ENCODE measurements at regions not wholly inside any gene's neighbourhood (a gene's known extent, or its start where the extent isn't known, plus 50 kb on each side); places are given as distances from the start of the nearest gene placed in this dataset.

DNA sequence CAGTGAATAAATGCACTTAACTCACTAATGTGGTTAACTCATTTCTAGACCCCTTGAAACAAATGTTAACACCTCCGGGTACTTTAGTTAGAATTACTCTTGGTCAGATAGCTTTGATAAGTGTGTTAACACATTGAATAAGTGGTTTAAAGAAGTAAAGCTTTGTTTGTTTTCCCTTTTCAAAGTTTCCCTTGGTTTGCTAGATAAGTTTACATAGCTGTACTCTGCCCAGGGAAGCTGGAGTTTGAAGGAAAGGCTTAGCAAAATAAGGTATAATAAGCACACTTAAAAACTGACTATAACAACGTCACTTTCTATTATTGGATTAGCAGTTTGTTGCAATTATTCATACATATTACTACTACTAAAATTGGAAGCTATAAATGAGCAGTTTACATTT is 1233.9 kb upstream of the ADGRL2 start:
- WGBS, 2 donors, result 5 to 26% methylated on average over 2 of the region's 2 CpGs
- no peak overlapping the region for H3K27ac ChIP-seq
- no peaks in the 10 kb centered on the region for H3K4me1 ChIP-seq
- TF ChIP-seq POLR2A (IDR thresholded peaks at IDR 0.05), result no peak
- TF ChIP-seq, protein P1, sequence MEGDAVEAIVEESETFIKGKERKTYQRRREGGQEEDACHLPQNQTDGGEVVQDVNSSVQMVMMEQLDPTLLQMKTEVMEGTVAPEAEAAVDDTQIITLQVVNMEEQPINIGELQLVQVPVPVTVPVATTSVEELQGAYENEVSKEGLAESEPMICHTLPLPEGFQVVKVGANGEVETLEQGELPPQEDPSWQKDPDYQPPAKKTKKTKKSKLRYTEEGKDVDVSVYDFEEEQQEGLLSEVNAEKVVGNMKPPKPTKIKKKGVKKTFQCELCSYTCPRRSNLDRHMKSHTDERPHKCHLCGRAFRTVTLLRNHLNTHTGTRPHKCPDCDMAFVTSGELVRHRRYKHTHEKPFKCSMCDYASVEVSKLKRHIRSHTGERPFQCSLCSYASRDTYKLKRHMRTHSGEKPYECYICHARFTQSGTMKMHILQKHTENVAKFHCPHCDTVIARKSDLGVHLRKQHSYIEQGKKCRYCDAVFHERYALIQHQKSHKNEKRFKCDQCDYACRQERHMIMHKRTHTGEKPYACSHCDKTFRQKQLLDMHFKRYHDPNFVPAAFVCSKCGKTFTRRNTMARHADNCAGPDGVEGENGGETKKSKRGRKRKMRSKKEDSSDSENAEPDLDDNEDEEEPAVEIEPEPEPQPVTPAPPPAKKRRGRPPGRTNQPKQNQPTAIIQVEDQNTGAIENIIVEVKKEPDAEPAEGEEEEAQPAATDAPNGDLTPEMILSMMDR (IDR thresholded peaks at IDR 0.05), result no peak
- no peak overlapping the region for H3K4me3 ChIP-seq
- no peaks in the 10 kb centered on the region for H3K9me3 ChIP-seq
- DNase-seq, result no peak
- no peaks in the 10 kb centered on the region for H3K27me3 ChIP-seq
- no peaks in the 10 kb centered on the region for H3K36me3 ChIP-seq
- intact Hi-C loops (cut with DNase I), result no loop called here

DNA sequence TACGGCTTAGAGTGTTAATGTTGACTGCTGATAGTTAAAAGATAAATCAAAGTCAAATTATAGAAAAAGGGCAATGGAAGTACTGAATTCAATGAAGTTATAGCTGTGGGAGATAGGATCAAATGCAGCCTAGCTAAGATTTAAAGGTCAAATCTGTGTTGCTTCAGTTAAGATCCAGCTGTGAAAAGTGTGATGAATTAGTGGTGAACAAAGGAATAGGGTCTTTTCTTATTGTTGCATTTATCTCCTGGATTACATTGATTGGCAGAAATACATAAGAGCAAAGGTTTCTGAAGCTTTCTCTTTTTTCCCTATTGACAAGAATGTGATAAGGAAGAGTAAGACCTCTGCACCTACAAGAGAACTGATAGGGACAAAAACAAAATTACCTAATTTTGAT is 1234.6 kb upstream of the ADGRL2 start:
- Histone ChIP-seq H3K36me3 (no peaks in the 10 kb centered on the region), H3K27me3 (no peaks in the 10 kb centered on the region), H3K27ac (no peak overlapping the region), H3K9me3 (no peaks in the 10 kb centered on the region), H3K4me1 (no peaks in the 10 kb centered on the region), H3K4me3 (no peak overlapping the region)
- intact Hi-C loops (cut with DNase I), result no loop called here
- 91 to 95% methylated on average over 1 of the region's 1 CpG for WGBS, 2 donors
- no peak for TF ChIP-seq EP300 (IDR thresholded peaks at IDR 0.05)
- TF ChIP-seq POLR2AphosphoS5 (IDR thresholded peaks at IDR 0.05), result no peak
- TF ChIP-seq POLR2A (IDR thresholded peaks at IDR 0.05), result no peak
- TF ChIP-seq, protein P1 (IDR thresholded peaks at IDR 0.05), result no peak
- no peak for DNase-seq

DNA sequence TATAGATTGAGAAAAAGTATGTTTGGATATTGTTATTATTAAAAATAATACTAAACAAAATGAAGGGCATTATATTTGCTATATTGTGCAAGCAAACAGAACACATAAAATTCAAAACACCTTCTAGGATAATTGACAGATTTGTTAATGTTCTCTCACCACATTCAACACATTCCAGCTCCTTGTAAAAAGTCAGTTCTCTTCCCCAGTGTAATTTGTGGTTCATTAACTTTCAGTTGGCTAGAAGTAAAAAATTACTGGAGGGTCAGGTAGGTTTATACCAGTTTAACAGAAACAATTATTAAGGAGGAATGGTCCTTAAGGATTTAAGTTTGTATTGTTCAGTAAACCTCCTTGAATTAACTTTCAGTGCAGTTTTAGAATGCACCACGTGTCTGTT is 1235.3 kb upstream of the ADGRL2 start:
- intact Hi-C loops (cut with DNase I), result no loop called here
- Histone ChIP-seq H3K27me3 (no peaks in the 10 kb centered on the region), H3K27ac (no peak overlapping the region), H3K36me3 (no peaks in the 10 kb centered on the region), H3K4me3 (no peak overlapping the region), H3K9me3 (no peaks in the 10 kb centered on the region), H3K4me1 (no peaks in the 10 kb centered on the region)
- DNase-seq, result no peak
- no peak for TF ChIP-seq EP300 (IDR thresholded peaks at IDR 0.05)
- TF ChIP-seq POLR2A (IDR thresholded peaks at IDR 0.05), result no peak
- TF ChIP-seq POLR2AphosphoS5 (IDR thresholded peaks at IDR 0.05), result no peak
- TF ChIP-seq, protein P1 (IDR thresholded peaks at IDR 0.05), result no peak
- 25 to 44% methylated on average over 1 of the region's 1 CpG for WGBS, 2 donors

DNA sequence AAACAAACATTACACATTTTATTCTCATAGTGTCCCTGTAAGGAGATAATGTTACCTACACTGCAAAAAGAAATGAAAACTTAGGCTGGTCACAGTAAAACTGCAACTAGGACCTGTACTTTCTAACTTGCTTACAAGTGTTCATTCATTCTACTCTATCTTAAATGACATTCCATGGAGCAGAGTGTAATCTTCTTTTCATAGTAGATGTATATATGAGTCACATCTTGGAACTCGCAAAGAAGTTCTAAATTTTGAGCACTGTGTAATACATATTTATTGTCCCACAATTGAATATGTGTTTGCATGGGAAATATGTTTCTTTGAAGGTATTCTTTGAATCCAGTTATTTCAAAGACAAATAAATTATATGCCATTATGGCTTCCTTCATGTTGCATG is 1258.5 kb upstream of the ADGRL2 start:
- no peak overlapping the region for H3K27ac ChIP-seq
- no peaks in the 10 kb centered on the region for H3K27me3 ChIP-seq
- DNase-seq, result no peak
- WGBS, 2 donors, result 54 to 71% methylated on average over 1 of the region's 1 CpG
- TF ChIP-seq EP300 (IDR thresholded peaks at IDR 0.05) (no peak), POLR2A (IDR thresholded peaks at IDR 0.05) (no peak), POLR2AphosphoS5 (IDR thresholded peaks at IDR 0.05) (no peak)
- TF ChIP-seq, protein P1 (IDR thresholded peaks at IDR 0.05), result no peak
- H3K9me3 ChIP-seq, result no peaks in the 10 kb centered on the region
- intact Hi-C loops (cut with DNase I), result no loop called here
- H3K4me1 ChIP-seq, result no peaks in the 10 kb centered on the region
- H3K36me3 ChIP-seq, result no peaks in the 10 kb centered on the region
- no peak overlapping the region for H3K4me3 ChIP-seq

DNA sequence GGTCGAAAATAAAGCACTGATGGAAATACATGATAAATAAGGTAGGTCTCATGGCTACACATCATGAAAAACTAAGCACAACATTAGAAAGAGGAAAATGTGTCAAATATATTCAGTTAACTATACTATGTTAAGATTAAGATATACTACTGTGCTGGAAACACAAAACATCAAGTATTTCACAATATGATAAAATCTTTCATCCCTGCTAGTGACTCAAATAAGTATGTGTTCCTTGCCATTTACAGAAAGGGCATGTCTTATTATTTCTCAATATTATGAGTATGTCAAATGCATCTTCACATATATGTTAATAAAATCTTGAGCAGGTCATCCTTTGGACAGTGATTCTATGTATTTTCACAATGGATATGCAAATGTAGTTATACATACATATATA is 1260.1 kb upstream of the ADGRL2 start:
- TF ChIP-seq POLR2AphosphoS5 (IDR thresholded peaks at IDR 0.05) (no peak), EP300 (IDR thresholded peaks at IDR 0.05) (no peak), POLR2A (IDR thresholded peaks at IDR 0.05) (no peak)
- TF ChIP-seq, protein P1 (IDR thresholded peaks at IDR 0.05), result no peak
- Histone ChIP-seq H3K36me3 (no peaks in the 10 kb centered on the region), H3K4me3 (no peak overlapping the region), H3K27me3 (no peaks in the 10 kb centered on the region), H3K9me3 (no peaks in the 10 kb centered on the region), H3K4me1 (no peaks in the 10 kb centered on the region), H3K27ac (no peak overlapping the region)
- intact Hi-C loops (cut with DNase I), result no loop called here
- 76 to 80% methylated on average over 1 of the region's 1 CpG for WGBS, 2 donors
- DNase-seq, result no peak

All from sigmoid colon (tissue), 6 donors.